ENCODE measurements at regions not wholly inside any gene's neighbourhood (a gene's known extent, or its start where the extent isn't known, plus 50 kb on each side); places are given as distances from the start of the nearest gene placed in this dataset.

- no peak for FAIRE-seq
- TF ChIP-seq POLR2AphosphoS5 (IDR thresholded peaks at IDR 0.05; ENCODE audit: low read depth, low read length) (no peak), POLR2A (IDR thresholded peaks at IDR 0.05; ENCODE audit: low read depth, low read length) (no peak), TAF1 (IDR thresholded peaks at IDR 0.05; ENCODE audit: borderline replicate concordance, low read depth, low read length) (no peak)
- no peak for DNase-seq (ENCODE audit: insufficient read length)
Measured at GRCh38 chr2:56626927-56627326, 443.1 kb downstream of the CCDC85A start.

GRCh38 chr2:56630286-56630685 lies 446.5 kb downstream of the CCDC85A start:
- DNase-seq (ENCODE audit: insufficient read length) (no peak), FAIRE-seq (no peak)
- TF ChIP-seq TAF1 (IDR thresholded peaks at IDR 0.05; ENCODE audit: borderline replicate concordance, low read depth, low read length) (no peak), POLR2A (IDR thresholded peaks at IDR 0.05; ENCODE audit: low read depth, low read length) (no peak), POLR2AphosphoS5 (IDR thresholded peaks at IDR 0.05; ENCODE audit: low read depth, low read length) (no peak)

GRCh38 chr2:56647997-56648396 lies 464.2 kb downstream of the CCDC85A start:
- DNase-seq (ENCODE audit: insufficient read length) (no peak), FAIRE-seq (no peak)
- no peak for TF ChIP-seq POLR2A (IDR thresholded peaks at IDR 0.05; ENCODE audit: low read depth, low read length)
- no peak for TF ChIP-seq TAF1 (IDR thresholded peaks at IDR 0.05; ENCODE audit: borderline replicate concordance, low read depth, low read length)

- DNase-seq (ENCODE audit: insufficient read length), result no peak
- no peak for FAIRE-seq
- no peak for TF ChIP-seq POLR2AphosphoS5 (IDR thresholded peaks at IDR 0.05; ENCODE audit: low read depth, low read length)
- no peak for TF ChIP-seq TAF1 (IDR thresholded peaks at IDR 0.05; ENCODE audit: borderline replicate concordance, low read depth, low read length)
- TF ChIP-seq POLR2A (IDR thresholded peaks at IDR 0.05; ENCODE audit: low read depth, low read length), result no peak
Measured at GRCh38 chr2:56648802-56649201, 465.0 kb downstream of the CCDC85A start.

GRCh38 chr2:56654936-56655335 lies 471.1 kb downstream of the CCDC85A start:
- TF ChIP-seq TAF1 (IDR thresholded peaks at IDR 0.05; ENCODE audit: borderline replicate concordance, low read depth, low read length) (no peak), POLR2A (IDR thresholded peaks at IDR 0.05; ENCODE audit: low read depth, low read length) (no peak), POLR2AphosphoS5 (IDR thresholded peaks at IDR 0.05; ENCODE audit: low read depth, low read length) (no peak)
- DNase-seq (ENCODE audit: insufficient read length) (no peak), FAIRE-seq (no peak)

GRCh38 chr2:56656826-56657225 lies 473.0 kb downstream of the CCDC85A start:
- FAIRE-seq (no peak), DNase-seq (ENCODE audit: insufficient read length) (no peak)
- TF ChIP-seq POLR2AphosphoS5 (IDR thresholded peaks at IDR 0.05; ENCODE audit: low read depth, low read length) (no peak), POLR2A (IDR thresholded peaks at IDR 0.05; ENCODE audit: low read depth, low read length) (no peak), TAF1 (IDR thresholded peaks at IDR 0.05; ENCODE audit: borderline replicate concordance, low read depth, low read length) (no peak)

- DNase-seq (ENCODE audit: insufficient read length) (no peak), FAIRE-seq (no peak)
- no peak for TF ChIP-seq TAF1 (IDR thresholded peaks at IDR 0.05; ENCODE audit: borderline replicate concordance, low read depth, low read length)
Measured at GRCh38 chr2:56666777-56667176, 483.0 kb downstream of the CCDC85A start.

GRCh38 chr2:56671973-56672569 lies 488.3 kb downstream of the CCDC85A start:
- DNase-seq (ENCODE audit: insufficient read length) (no peak), FAIRE-seq (no peak)
- TF ChIP-seq TAF1 (IDR thresholded peaks at IDR 0.05; ENCODE audit: borderline replicate concordance, low read depth, low read length) (no peak), POLR2AphosphoS5 (IDR thresholded peaks at IDR 0.05; ENCODE audit: low read depth, low read length) (no peak), POLR2A (IDR thresholded peaks at IDR 0.05; ENCODE audit: low read depth, low read length) (no peak)

GRCh38 chr2:56674084-56674483 lies 490.3 kb downstream of the CCDC85A start:
- TF ChIP-seq POLR2AphosphoS5 (IDR thresholded peaks at IDR 0.05; ENCODE audit: low read depth, low read length) (no peak), POLR2A (IDR thresholded peaks at IDR 0.05; ENCODE audit: low read depth, low read length) (no peak), TAF1 (IDR thresholded peaks at IDR 0.05; ENCODE audit: borderline replicate concordance, low read depth, low read length) (no peak)
- no peak for DNase-seq (ENCODE audit: insufficient read length)
- FAIRE-seq, result no peak

GRCh38 chr2:56676966-56677365 lies 493.2 kb downstream of the CCDC85A start:
- no peak for DNase-seq (ENCODE audit: insufficient read length)
- no peak for FAIRE-seq
- TF ChIP-seq POLR2AphosphoS5 (IDR thresholded peaks at IDR 0.05; ENCODE audit: low read depth, low read length) (no peak), POLR2A (IDR thresholded peaks at IDR 0.05; ENCODE audit: low read depth, low read length) (no peak), TAF1 (IDR thresholded peaks at IDR 0.05; ENCODE audit: borderline replicate concordance, low read depth, low read length) (no peak)

GRCh38 chr2:56680971-56681631 lies 497.3 kb downstream of the CCDC85A start:
- FAIRE-seq, result no peak
- no peak for TF ChIP-seq POLR2AphosphoS5 (IDR thresholded peaks at IDR 0.05; ENCODE audit: low read depth, low read length)
- no peak for TF ChIP-seq TAF1 (IDR thresholded peaks at IDR 0.05; ENCODE audit: borderline replicate concordance, low read depth, low read length)
- TF ChIP-seq POLR2A (IDR thresholded peaks at IDR 0.05; ENCODE audit: low read depth, low read length), result no peak
- DNase-seq (ENCODE audit: insufficient read length), result no peak

- FAIRE-seq (no peak), DNase-seq (ENCODE audit: insufficient read length) (no peak)
- TF ChIP-seq POLR2A (IDR thresholded peaks at IDR 0.05; ENCODE audit: low read depth, low read length) (no peak), POLR2AphosphoS5 (IDR thresholded peaks at IDR 0.05; ENCODE audit: low read depth, low read length) (no peak), TAF1 (IDR thresholded peaks at IDR 0.05; ENCODE audit: borderline replicate concordance, low read depth, low read length) (no peak)
Measured at GRCh38 chr2:56681659-56682396, 498.0 kb downstream of the CCDC85A start.

All from GM12892 (cell line).